GM19467 (cell line): ENCODE measurements at regions not wholly inside any gene's neighbourhood (a gene's known extent, or its start where the extent isn't known, plus 50 kb on each side); places are given as distances from the start of the nearest gene placed in this dataset.

Experiments
- ATAC-seq: cut with Tn5 transposase; IDR thresholded peaks from one replicate; pipeline ENCODE4 v1.9.1; 2021; ENCODE audit warnings: mild to moderate bottlenecking, moderate library complexity; ENCODE audit not compliant: unreplicated experiment

GRCh38 chr11:8796941-8797340 lies 114.0 kb upstream of the AKIP1 start:
- ATAC-seq: no peak

GRCh38 chr11:8799273-8799672 lies 111.7 kb upstream of the AKIP1 start:
- no peak for ATAC-seq

GRCh38 chr11:8800520-8801110 lies 110.4 kb upstream of the AKIP1 start:
- ATAC-seq: no peak

GRCh38 chr11:8801121-8801520 lies 109.9 kb upstream of the AKIP1 start:
- no peak for ATAC-seq

GRCh38 chr11:8802251-8802650 lies 108.7 kb upstream of the AKIP1 start:
- no peak for ATAC-seq

- ATAC-seq: no peak
Measured at GRCh38 chr11:8803973-8804372, 107.0 kb upstream of the AKIP1 start.

GRCh38 chr11:8805296-8805695 lies 105.7 kb upstream of the AKIP1 start:
- no peak for ATAC-seq

- no peak for ATAC-seq
Measured at GRCh38 chr11:8806974-8807373, 104.0 kb upstream of the AKIP1 start.

- no peak for ATAC-seq
Measured at GRCh38 chr11:8807544-8808225, 103.3 kb upstream of the AKIP1 start.

GRCh38 chr11:8808226-8808585 lies 102.8 kb upstream of the AKIP1 start:
- ATAC-seq: no peak

- no peak for ATAC-seq
Measured at GRCh38 chr11:8809241-8809938, 101.6 kb upstream of the AKIP1 start.

GRCh38 chr11:8809939-8810539 lies 101.0 kb upstream of the AKIP1 start:
- no peak for ATAC-seq

GRCh38 chr11:8810540-8811301 lies 100.3 kb upstream of the AKIP1 start:
- ATAC-seq: no peak

GRCh38 chr11:8811571-8811970 lies 99.4 kb upstream of the AKIP1 start:
- ATAC-seq: no peak

- no peak for ATAC-seq
Measured at GRCh38 chr11:8812438-8812837, 98.6 kb upstream of the AKIP1 start.

- peak; percentile 52 for ATAC-seq
Measured at GRCh38 chr11:8813658-8814057, 97.3 kb upstream of the AKIP1 start.

- ATAC-seq: no peak
Measured at GRCh38 chr11:8814209-8814922, 96.6 kb upstream of the AKIP1 start.

GRCh38 chr11:8814923-8815240 lies 96.1 kb upstream of the AKIP1 start:
- ATAC-seq: no peak

GRCh38 chr11:8818421-8818820 lies 92.6 kb upstream of the AKIP1 start:
- ATAC-seq: no peak

- ATAC-seq: no peak
Measured at GRCh38 chr11:8820401-8820800, 90.6 kb upstream of the AKIP1 start.

- no peak for ATAC-seq
Measured at GRCh38 chr11:8822469-8822868, 88.5 kb upstream of the AKIP1 start.
